Activated CD4-positive, alpha-beta T cell treated with anti-CD3 and anti-CD28 coated beads for 1 hour (primary cell): ENCODE measurements at regions not wholly inside any gene's neighbourhood (a gene's known extent, or its start where the extent isn't known, plus 50 kb on each side); places are given as distances from the start of the nearest gene placed in this dataset.
"Not testable (repeated sequence)": the region's sequence is repeated elsewhere in the genome, so short reads cannot be mapped to it uniquely, and the experiment has no call there.

Experiments
- DNase-seq: peaks from one replicate; pipeline ENCODE4 v3.0.0-alpha.2; 2020

GRCh38 chr2:242165115-242165514, 295.6 kb downstream of the RTP5 start:
- DNase-seq = not testable (repeated sequence)

GRCh38 chr2:242171290-242171689, 301.8 kb downstream of the RTP5 start:
- not testable (repeated sequence) for DNase-seq
